Smooth muscle cell (in vitro differentiated cells): ENCODE measurements at regions not wholly inside any gene's neighbourhood (a gene's known extent, or its start where the extent isn't known, plus 50 kb on each side); places are given as distances from the start of the nearest gene placed in this dataset.

Experiments used
- DNase-seq: peaks from one replicate; lab custom pipeline; 2025; ENCODE audit not compliant: unreplicated experiment; lab: John Stamatoyannopoulos, UW
- H2AFZ ChIP-seq: fragments of 200-600 bp; sonication (generic); 2 replicates; pipeline ENCODE4 v1.6.0; 2016; ENCODE audit warnings: antibody characterized with exemption, low read depth, mild to moderate bottlenecking
- H3F3A ChIP-seq: fragments of 200-600 bp; sonication (generic); 2 replicates; pipeline ENCODE4 v1.6.0; 2017; ENCODE audit warnings: antibody characterized with exemption, low read depth
- H3K27ac ChIP-seq: fragments of 200-600 bp; sonication (generic); 2 replicates; pipeline ENCODE4 v1.5.1; 2016; ENCODE audit warnings: low read depth, mild to moderate bottlenecking
- H3K27me3 ChIP-seq: fragments of 200-600 bp; sonication (generic); 2 replicates; pipeline ENCODE4 v1.6.1; 2016; ENCODE audit warnings: low read depth, mild to moderate bottlenecking
- H3K36me3 ChIP-seq: fragments of 200-600 bp; sonication (generic); 2 replicates; pipeline ENCODE4 v1.5.1; 2016; ENCODE audit warnings: low read depth
- H3K4me1 ChIP-seq: fragments of 200-600 bp; sonication (generic); 2 replicates; pipeline ENCODE4 v1.5.1; 2016; ENCODE audit warnings: low read depth
- H3K4me2 ChIP-seq: fragments of 200-600 bp; sonication (generic); 2 replicates; pipeline ENCODE4 v1.6.0; 2016; ENCODE audit warnings: mild to moderate bottlenecking
- H3K4me3 ChIP-seq: fragments of 200-600 bp; sonication (generic); 2 replicates; pipeline ENCODE4 v1.5.1; 2016; ENCODE audit warnings: mild to moderate bottlenecking
- H3K79me2 ChIP-seq: fragments of 200-600 bp; sonication (generic); 2 replicates; pipeline ENCODE4 v1.6.0; 2016; ENCODE audit warnings: low read depth, mild to moderate bottlenecking
- H3K9ac ChIP-seq: fragments of 200-600 bp; sonication (generic); 2 replicates; pipeline ENCODE4 v1.6.0; 2016; ENCODE audit warnings: low read depth
- H3K9me3 ChIP-seq: fragments of 200-600 bp; sonication (generic); replicated peaks from 2 replicates; pipeline ENCODE4 v1.5.1; 2016; ENCODE audit warnings: low read depth
- H4K20me1 ChIP-seq: fragments of 200-600 bp; sonication (generic); 2 replicates; pipeline ENCODE4 v1.6.0; 2016; ENCODE audit warnings: low read depth
- WGBS: methylation state at CpG from one replicate; pipeline ENCODE4 v1.1.7; 2016; ENCODE audit warnings: low lambda C conversion rate; 5-methylcytosine and 5-hydroxymethylcytosine counted together
- TF ChIP-seq, protein P1 (sequence below): fragments of 200-600 bp; sonication (generic); IDR thresholded peaks from 2 replicates; pipeline ENCODE4 v1.5.1; 2017; ENCODE audit warnings: borderline replicate concordance, mild to moderate bottlenecking, antibody characterized with exemption; ENCODE audit not compliant: insufficient read depth, poor library complexity, severe bottlenecking

DNA sequence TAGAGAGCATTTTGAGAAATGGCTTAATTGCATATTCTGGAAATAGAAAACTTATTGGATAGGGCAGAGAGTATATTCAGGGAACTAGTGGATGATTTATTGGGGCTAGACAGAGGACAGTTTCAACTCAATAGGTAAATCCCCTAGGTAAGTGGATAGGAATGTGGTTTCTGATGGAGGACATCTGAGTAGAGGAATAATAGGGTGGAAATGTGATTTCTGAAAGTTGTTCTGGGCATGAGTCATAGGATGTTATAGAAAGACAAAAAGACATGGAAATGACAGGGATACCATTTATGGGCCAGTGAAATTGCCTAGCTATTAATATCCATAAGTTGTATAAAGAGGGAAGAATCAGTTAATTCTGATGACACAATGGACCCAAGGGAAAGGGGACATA lies 563.3 kb upstream of the GOLIM4 start:
- no peak for DNase-seq
- TF ChIP-seq, protein P1, sequence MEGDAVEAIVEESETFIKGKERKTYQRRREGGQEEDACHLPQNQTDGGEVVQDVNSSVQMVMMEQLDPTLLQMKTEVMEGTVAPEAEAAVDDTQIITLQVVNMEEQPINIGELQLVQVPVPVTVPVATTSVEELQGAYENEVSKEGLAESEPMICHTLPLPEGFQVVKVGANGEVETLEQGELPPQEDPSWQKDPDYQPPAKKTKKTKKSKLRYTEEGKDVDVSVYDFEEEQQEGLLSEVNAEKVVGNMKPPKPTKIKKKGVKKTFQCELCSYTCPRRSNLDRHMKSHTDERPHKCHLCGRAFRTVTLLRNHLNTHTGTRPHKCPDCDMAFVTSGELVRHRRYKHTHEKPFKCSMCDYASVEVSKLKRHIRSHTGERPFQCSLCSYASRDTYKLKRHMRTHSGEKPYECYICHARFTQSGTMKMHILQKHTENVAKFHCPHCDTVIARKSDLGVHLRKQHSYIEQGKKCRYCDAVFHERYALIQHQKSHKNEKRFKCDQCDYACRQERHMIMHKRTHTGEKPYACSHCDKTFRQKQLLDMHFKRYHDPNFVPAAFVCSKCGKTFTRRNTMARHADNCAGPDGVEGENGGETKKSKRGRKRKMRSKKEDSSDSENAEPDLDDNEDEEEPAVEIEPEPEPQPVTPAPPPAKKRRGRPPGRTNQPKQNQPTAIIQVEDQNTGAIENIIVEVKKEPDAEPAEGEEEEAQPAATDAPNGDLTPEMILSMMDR: no peak
- no peak overlapping the region for H3K4me2 ChIP-seq

DNA sequence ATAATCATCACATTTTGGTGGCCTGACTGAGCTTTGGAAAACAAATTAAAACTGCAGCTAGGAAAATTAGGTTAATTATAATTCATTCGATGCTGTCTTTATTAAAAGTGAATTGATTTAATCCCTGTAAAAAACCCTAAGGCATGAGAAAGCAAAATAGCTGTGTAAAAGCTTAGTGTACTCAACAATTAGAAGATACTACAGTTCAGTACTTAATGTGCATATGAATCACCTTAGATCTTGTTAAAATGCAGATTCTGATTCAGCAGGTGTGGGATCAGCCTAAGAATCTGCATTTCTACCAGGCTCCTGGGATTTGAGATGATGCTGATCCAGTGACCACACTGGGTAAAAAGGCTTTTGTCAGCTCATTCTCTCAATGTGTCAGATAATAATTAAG lies 559.9 kb upstream of the GOLIM4 start:
- no peaks in the 10 kb centered on the region for H3K79me2 ChIP-seq

More for the DNA sequence above, 563.3 kb upstream of the GOLIM4 start:
- H3K9ac ChIP-seq: no peak overlapping the region
- no peaks in the 10 kb centered on the region for H3K79me2 ChIP-seq
- no peak overlapping the region for H3K27ac ChIP-seq
- no peaks in the 10 kb centered on the region for H3K4me1 ChIP-seq
- no peaks in the 10 kb centered on the region for H3K27me3 ChIP-seq
- H3F3A ChIP-seq: no peaks in the 10 kb centered on the region
- no peaks in the 10 kb centered on the region for H4K20me1 ChIP-seq
- H3K36me3 ChIP-seq: no peaks in the 10 kb centered on the region
- no peaks in the 10 kb centered on the region for H3K9me3 ChIP-seq
- no peak overlapping the region for H2AFZ ChIP-seq
- H3K4me3 ChIP-seq: no peak overlapping the region

DNA sequence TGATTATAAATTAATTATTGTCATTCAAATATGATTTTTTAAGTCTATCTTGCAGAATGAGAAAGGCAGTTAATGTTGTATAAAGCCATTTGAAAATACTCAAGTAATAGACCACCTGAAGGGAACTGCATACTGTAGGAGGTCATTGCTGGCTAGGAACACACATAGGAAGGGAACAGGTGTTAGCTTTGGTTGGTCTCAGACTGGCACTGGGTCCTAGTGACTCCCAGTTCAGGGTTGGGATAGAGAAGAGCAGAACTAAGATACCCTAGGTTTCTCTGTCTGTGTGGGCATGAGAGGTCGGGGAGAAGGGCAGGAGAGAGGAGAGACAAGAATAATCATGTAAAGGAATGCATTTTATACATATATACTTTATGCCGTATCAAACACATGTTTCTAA lies 559.0 kb upstream of the GOLIM4 start:
- peaks cover 7% of the 10 kb centered on the region for H3K4me1 ChIP-seq
- no peaks in the 10 kb centered on the region for H3K79me2 ChIP-seq
- no peak overlapping the region for H3K4me2 ChIP-seq
- H3K36me3 ChIP-seq: no peaks in the 10 kb centered on the region
- H3K27ac ChIP-seq: no peak overlapping the region
- H3K27me3 ChIP-seq: no peaks in the 10 kb centered on the region
- H2AFZ ChIP-seq: no peak overlapping the region
- TF ChIP-seq, protein P1: no peak
- DNase-seq: no peak
- H3K4me3 ChIP-seq: no peak overlapping the region
- 91% methylated on average over 2 of the region's 2 CpGs for WGBS
- H4K20me1 ChIP-seq: no peaks in the 10 kb centered on the region
- no peaks in the 10 kb centered on the region for H3F3A ChIP-seq
- no peak overlapping the region for H3K9ac ChIP-seq
- H3K9me3 ChIP-seq: no peaks in the 10 kb centered on the region

More for the DNA sequence above, 559.9 kb upstream of the GOLIM4 start:
- no peak overlapping the region for H3K4me3 ChIP-seq
- no peak overlapping the region for H2AFZ ChIP-seq
- DNase-seq: no peak
- no peak overlapping the region for H3K9ac ChIP-seq
- H3K9me3 ChIP-seq: no peaks in the 10 kb centered on the region
- no peak overlapping the region for H3K27ac ChIP-seq
- H3K4me2 ChIP-seq: no peak overlapping the region
- no peaks in the 10 kb centered on the region for H3K36me3 ChIP-seq
- WGBS: 92% methylated on average over 1 of the region's 1 CpG
- no peaks in the 10 kb centered on the region for H4K20me1 ChIP-seq
- TF ChIP-seq, protein P1: no peak
- no peaks in the 10 kb centered on the region for H3K27me3 ChIP-seq
- peaks cover 7% of the 10 kb centered on the region for H3K4me1 ChIP-seq
- H3F3A ChIP-seq: no peaks in the 10 kb centered on the region

DNA sequence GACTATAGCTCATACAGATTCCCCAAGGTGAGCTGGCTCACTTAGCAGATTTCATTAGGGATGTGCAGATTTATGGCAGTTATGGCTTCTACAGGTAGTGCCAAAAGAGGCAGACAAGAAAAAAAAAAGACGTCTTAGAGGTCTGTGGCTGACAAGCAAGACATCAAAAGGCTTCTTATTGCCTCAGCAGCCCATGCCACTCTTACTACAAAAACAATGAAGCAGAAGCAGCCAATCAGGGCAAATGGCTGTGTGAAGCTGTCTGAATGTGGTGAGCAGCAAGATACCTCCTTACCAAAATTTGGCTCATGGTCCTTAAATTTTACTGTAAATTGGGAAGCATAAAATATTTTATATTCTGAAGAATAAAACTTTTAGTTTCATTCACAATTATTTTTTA lies 557.5 kb upstream of the GOLIM4 start:
- no peak overlapping the region for H3K4me3 ChIP-seq
- peaks cover 7% of the 10 kb centered on the region for H3K4me1 ChIP-seq
- H3K79me2 ChIP-seq: no peaks in the 10 kb centered on the region
- H3K9ac ChIP-seq: no peak overlapping the region
- no peak overlapping the region for H3K27ac ChIP-seq
- TF ChIP-seq, protein P1: no peak
- H3F3A ChIP-seq: no peaks in the 10 kb centered on the region
- H4K20me1 ChIP-seq: no peaks in the 10 kb centered on the region
- WGBS: 27% methylated on average over 1 of the region's 1 CpG
- H3K9me3 ChIP-seq: no peaks in the 10 kb centered on the region
- no peak overlapping the region for H3K4me2 ChIP-seq
- no peaks in the 10 kb centered on the region for H3K27me3 ChIP-seq
- H2AFZ ChIP-seq: no peak overlapping the region
- no peaks in the 10 kb centered on the region for H3K36me3 ChIP-seq
- no peak for DNase-seq
